Stromal cell of bone marrow (primary cell): ENCODE measurements at regions not wholly inside any gene's neighbourhood (a gene's known extent, or its start where the extent isn't known, plus 50 kb on each side); places are given as distances from the start of the nearest gene placed in this dataset.

Source experiments
- DNase-seq: peaks from one replicate; pipeline ENCODE4 v3.0.0-alpha.2; 2012; ENCODE audit warnings: low read depth

- no peak for DNase-seq
Measured at GRCh38 chr7:69149804-69150782, 448.2 kb upstream of the AUTS2 start.

DNA sequence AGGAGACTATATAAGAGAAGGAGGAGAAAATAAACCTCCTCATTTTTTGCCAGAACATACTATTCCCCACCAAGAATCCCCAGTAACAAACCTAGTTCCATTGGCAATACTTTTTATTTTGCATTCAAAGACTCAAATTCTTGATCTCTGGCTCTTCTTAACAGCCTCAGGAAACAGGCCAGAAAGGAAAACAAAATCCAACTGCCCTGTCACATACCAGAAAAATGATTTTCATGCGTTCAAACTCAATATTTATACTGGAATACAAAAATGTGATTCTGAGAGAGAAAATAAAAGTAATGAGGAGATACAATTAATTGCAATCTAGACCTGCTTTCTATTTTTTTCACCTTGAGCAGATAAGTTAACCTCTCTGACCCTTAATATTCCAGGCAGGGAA is 435.9 kb upstream of the AUTS2 start:
- peak; percentile 24 for DNase-seq

DNA sequence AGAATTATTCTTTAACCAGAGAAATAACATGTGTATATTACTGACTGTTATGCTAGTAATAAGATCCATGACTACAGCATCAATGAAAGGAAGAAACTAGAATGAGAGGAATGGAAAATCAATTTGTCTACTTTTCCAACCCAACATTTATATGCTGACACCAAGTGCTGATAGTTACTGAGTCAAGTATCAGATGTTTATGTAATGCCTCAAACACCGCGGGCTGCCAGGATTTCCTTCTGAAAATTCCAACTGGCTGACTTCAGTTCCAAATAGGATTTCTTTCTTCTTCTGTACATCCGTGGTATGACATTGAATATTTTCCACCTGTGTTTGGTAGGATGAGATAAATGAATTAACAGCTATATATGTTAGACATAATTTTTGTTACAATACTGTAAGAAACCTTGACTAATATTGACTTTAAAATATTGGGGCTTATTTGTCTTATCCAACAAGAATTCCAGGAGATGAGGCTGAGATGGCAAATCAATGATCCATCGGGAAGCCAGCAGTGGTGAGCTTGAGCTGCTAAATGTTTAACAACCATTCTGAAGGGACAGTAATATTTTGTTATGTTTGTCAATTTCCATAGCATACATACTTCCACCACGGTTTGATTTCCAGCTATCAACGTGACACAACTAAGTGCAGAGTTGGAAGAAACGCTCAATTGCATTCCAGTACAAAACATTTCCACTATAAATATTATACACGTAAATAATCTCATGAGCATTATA is 435.2 kb upstream of the AUTS2 start:
- DNase-seq, result peak; percentile 67

DNA sequence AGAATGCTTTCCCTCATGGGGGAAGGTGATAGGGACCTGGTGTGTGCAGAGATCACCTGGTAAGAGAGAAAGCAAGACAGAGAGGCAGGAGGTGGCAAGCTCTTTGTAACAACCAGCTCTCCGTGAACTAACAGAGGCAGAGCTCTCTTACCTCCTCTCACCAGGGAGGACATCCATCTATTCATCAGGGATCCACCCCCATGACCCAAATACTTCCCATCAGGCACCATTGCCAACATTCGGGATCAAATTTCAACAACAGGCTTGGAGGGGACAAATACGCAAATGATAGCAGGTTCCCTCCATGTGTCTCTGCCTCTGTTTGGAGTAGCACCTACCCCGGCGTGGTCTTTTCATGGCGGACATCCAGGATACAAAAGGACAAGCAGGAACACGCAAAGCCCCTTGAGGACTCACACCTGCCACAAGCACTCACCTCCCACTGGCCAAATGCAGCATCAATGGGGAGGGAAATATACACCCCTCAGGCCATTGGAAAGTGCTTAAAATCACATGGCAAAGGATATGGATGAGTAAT is 431.2 kb upstream of the AUTS2 start:
- no peak for DNase-seq

- DNase-seq, result no peak
Measured at GRCh38 chr7:69169386-69169785, 428.9 kb upstream of the AUTS2 start.

DNA sequence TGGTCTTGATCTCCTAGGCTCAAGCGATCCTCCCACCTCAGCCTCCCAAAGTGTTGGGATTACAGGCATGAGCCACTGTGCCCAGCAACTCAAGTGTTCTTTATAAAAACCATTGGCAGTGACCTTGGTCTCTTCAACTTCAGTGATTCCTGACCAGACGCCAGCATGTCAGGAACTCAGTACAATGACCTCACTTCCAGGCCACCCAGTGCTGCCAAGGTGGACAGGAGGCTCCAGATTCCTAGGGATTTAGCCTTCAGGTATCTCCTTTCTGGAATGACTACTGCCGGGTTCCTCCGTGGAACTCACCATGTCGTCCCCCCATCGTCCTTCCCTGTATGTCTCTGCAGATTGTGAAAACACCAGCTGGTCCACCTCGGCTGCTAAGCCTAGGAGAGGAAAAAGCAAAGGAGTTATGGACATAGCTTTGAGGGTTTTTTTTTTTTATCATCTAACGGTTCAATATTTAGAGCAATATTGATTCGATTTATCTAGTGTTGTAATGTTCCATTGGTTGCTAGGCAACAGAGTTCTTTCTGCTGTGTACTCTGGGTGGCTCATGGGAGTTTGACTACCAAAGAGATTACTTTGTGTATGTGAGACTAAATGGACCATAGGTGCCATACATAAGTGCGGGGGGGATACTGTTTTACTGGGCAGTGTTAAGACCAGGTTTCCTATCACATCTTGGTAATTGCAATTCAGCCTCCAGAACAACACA is 425.8 kb upstream of the AUTS2 start:
- DNase-seq, result no peak

DNA sequence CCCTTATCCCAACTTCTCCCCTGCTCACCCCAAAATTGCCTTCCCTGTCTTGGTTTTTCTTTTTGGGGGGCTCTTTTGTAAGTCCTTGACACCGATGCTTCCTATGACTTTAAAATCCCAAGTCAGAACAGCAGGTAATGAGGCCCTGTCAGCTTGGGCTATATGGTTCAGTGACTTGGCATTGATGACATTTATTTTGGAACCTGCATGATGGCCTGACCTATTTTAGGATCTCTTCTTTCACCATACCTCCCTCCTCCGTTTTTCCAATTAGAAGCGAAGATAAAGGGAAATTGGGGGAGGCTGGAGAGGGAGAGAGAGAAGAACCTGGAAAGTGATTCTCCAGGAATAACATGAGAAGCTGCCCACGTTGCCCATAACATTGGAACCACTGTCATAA is 424.9 kb upstream of the AUTS2 start:
- DNase-seq, result no peak

DNA sequence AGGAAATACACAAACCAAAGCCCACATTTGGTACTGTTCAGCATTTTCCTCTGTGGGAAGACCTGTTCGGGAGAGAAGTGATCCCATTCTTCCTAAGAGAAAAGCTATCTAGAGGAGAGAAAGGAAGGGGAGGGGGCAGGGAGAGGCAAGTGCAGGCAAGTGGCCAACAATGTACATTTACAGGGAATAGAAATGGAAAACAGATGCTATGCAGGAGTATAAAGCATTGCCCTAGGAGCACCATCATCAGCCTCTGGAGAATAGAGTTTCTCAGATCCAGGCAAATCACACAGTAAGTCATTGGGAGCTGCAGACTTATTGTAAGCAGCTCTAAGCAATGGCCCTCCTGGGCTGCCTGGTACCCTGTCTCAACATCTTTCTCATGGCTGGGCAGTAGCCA is 424.4 kb upstream of the AUTS2 start:
- no peak for DNase-seq

DNA sequence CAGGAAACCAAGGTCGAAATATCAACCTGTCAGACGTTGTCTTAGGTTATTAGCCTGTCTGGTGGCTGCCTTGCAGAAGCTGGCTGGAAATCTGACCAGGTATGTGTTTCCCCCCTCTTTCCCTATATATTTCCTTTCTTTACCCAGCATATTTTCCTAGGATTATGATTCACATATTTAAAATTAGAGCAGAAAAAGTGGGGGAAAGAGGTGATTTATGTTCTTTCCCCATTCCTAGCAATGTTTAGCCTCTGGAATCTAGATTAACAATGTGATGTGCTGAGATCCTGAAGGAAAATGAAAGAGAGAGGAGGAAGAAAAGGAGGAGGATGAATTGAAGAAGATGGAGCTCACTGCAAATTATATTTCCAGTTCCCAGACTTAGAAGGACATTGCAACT is 421.4 kb upstream of the AUTS2 start:
- DNase-seq, result no peak

DNA sequence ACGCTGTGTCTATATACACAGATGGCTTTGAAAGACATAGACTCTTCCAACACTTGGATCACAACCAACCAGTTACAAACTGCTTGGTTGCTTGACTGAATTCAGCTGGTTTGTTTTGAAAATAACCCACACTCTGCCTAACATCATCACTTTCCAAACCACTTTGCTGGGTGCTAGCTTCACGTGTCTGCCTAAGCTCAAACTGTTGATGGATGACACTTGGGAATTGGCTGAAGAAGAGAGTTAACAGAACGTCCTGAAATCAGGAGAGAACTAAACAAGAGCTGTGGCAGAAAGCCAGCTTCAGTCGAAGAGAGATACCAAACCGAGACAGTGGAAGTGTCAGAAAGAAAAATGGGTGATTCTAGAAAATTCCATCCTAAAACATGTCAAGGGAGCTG is 420.8 kb upstream of the AUTS2 start:
- DNase-seq, result no peak

- DNase-seq, result no peak
Measured at GRCh38 chr7:69177941-69178494, 420.3 kb upstream of the AUTS2 start.

- DNase-seq, result no peak
Measured at GRCh38 chr7:69180662-69181061, 417.6 kb upstream of the AUTS2 start.

GRCh38 chr7:69182596-69183467 is 415.4 kb upstream of the AUTS2 start:
- DNase-seq, result no peak

GRCh38 chr7:69184339-69184738 is 413.9 kb upstream of the AUTS2 start:
- DNase-seq, result no peak

GRCh38 chr7:69185170-69185569 is 413.1 kb upstream of the AUTS2 start:
- no peak for DNase-seq

GRCh38 chr7:69186974-69187373 is 411.3 kb upstream of the AUTS2 start:
- DNase-seq, result no peak

DNA sequence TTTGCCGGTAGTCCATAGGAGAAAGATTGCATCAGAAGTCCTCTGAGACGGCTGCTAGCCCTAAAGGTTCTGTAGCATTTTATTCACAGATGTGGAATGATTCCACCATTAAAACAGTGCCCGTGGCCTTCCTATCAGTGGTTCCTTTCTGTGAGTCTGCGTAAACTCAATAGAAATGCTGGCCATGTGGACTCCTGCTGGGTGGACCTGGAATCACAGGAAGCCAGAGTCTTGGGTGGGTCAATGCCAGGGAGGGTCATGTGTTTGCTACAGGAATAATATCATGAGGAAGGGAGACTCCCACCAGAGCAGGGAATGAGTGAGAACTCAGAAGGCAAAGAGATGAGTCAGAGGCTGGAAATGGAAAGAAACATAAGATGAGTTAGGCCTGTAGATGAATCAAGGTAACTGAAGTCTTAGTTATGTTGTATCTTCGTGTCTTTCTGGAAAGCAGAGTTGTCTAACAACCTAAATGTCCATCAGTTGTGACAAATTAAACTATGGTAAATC is 410.4 kb upstream of the AUTS2 start:
- DNase-seq, result no peak

DNA sequence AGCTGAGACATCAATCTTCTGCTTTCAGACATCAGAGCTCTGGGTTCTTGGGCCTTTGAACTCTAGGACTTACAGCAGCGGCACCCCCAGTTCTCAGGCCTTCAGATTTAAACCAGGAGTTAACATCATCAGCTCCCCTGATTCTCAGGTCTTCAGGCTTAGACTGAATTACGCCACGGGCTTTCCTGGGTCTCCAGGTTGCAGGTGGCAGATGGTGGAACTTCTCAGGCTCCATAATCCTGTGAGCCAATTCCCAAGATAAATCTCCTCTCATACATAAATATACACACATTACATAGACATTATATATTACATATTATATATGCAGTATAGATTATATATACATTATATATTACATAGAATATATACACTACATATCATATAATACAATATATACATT is 408.9 kb upstream of the AUTS2 start:
- no peak for DNase-seq

DNA sequence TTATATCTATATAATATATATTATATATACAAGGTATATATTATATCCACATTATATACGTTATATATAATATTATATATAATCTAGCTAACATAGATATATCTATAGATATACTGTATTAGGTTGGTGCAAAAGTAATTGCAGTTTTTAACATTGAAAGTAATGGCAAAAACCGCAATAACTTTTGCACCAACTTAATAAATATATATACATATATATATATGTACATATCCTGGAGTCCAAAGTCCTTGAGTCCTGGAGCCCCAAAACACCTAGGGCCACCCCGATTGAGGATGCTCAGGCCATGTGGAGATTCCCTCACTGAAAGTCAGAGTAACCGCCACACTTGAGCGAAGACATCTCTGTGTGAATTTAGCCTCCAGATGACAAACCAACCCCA is 408.2 kb upstream of the AUTS2 start:
- no peak for DNase-seq

GRCh38 chr7:69190763-69191162 is 407.5 kb upstream of the AUTS2 start:
- DNase-seq, result no peak

GRCh38 chr7:69192134-69192533 is 406.1 kb upstream of the AUTS2 start:
- no peak for DNase-seq
